ENCODE measurements at regions not wholly inside any gene's neighbourhood (a gene's known extent, or its start where the extent isn't known, plus 50 kb on each side); places are given as distances from the start of the nearest gene placed in this dataset.
"Not testable (repeated sequence)": the region's sequence is repeated elsewhere in the genome, so short reads cannot be mapped to it uniquely, and the experiment has no call there.

- not testable (repeated sequence) for H3K4me1 ChIP-seq (ENCODE audit: control insufficient read depth, insufficient read depth, low read length); H3K4me3 ChIP-seq (ENCODE audit: low read length); H3K9me3 ChIP-seq (replicated peaks; ENCODE audit: low read length); H3K9ac ChIP-seq (ENCODE audit: low read depth, low read length); H3K36me3 ChIP-seq (ENCODE audit: insufficient read depth, low read length); H3K4me2 ChIP-seq (ENCODE audit: low read length); H3K27me3 ChIP-seq (ENCODE audit: control insufficient read depth, insufficient read depth, low read length)
These were observed 286.0 kb upstream of the ZNF337 start for GRCh38 chr20:25982701-25983100.

- H3K9ac ChIP-seq (ENCODE audit: low read depth, low read length); H3K4me3 ChIP-seq (ENCODE audit: low read length); H3K27me3 ChIP-seq (ENCODE audit: control insufficient read depth, insufficient read depth, low read length); H3K4me2 ChIP-seq (ENCODE audit: low read length); H3K4me1 ChIP-seq (ENCODE audit: control insufficient read depth, insufficient read depth, low read length); H3K9me3 ChIP-seq (replicated peaks; ENCODE audit: low read length); H3K36me3 ChIP-seq (ENCODE audit: insufficient read depth, low read length): not testable (repeated sequence)
These were observed 282.0 kb upstream of the ZNF337 start for GRCh38 chr20:25978450-25979190.

- not testable (repeated sequence) for H3K36me3 ChIP-seq (ENCODE audit: insufficient read depth, low read length); H3K4me2 ChIP-seq (ENCODE audit: low read length); H3K27me3 ChIP-seq (ENCODE audit: control insufficient read depth, insufficient read depth, low read length); H3K9ac ChIP-seq (ENCODE audit: low read depth, low read length); H3K4me1 ChIP-seq (ENCODE audit: control insufficient read depth, insufficient read depth, low read length); H3K9me3 ChIP-seq (replicated peaks; ENCODE audit: low read length); H3K4me3 ChIP-seq (ENCODE audit: low read length)
These were observed 279.2 kb upstream of the ZNF337 start for GRCh38 chr20:25975816-25976215.

GRCh38 chr20:25965203-25965602 lies 268.6 kb upstream of the ZNF337 start:
- not testable (repeated sequence) for H3K9ac ChIP-seq (ENCODE audit: low read depth, low read length); H3K9me3 ChIP-seq (replicated peaks; ENCODE audit: low read length); H3K4me1 ChIP-seq (ENCODE audit: control insufficient read depth, insufficient read depth, low read length); H3K4me3 ChIP-seq (ENCODE audit: low read length); H3K4me2 ChIP-seq (ENCODE audit: low read length); H3K27me3 ChIP-seq (ENCODE audit: control insufficient read depth, insufficient read depth, low read length); H3K36me3 ChIP-seq (ENCODE audit: insufficient read depth, low read length)

GRCh38 chr20:25953876-25954275 lies 257.2 kb upstream of the ZNF337 start:
- H3K36me3 ChIP-seq (ENCODE audit: insufficient read depth, low read length); H3K4me2 ChIP-seq (ENCODE audit: low read length); H3K27me3 ChIP-seq (ENCODE audit: control insufficient read depth, insufficient read depth, low read length); H3K9me3 ChIP-seq (replicated peaks; ENCODE audit: low read length); H3K4me1 ChIP-seq (ENCODE audit: control insufficient read depth, insufficient read depth, low read length); H3K4me3 ChIP-seq (ENCODE audit: low read length); H3K9ac ChIP-seq (ENCODE audit: low read depth, low read length): not testable (repeated sequence)

GRCh38 chr20:25935230-25935629 lies 238.6 kb upstream of the ZNF337 start:
- H3K27me3 ChIP-seq (ENCODE audit: control insufficient read depth, insufficient read depth, low read length); H3K4me1 ChIP-seq (ENCODE audit: control insufficient read depth, insufficient read depth, low read length); H3K9me3 ChIP-seq (replicated peaks; ENCODE audit: low read length); H3K9ac ChIP-seq (ENCODE audit: low read depth, low read length); H3K4me3 ChIP-seq (ENCODE audit: low read length); H3K36me3 ChIP-seq (ENCODE audit: insufficient read depth, low read length); H3K4me2 ChIP-seq (ENCODE audit: low read length): not testable (repeated sequence)

- not testable (repeated sequence) for H3K27me3 ChIP-seq (ENCODE audit: control insufficient read depth, insufficient read depth, low read length); H3K9ac ChIP-seq (ENCODE audit: low read depth, low read length)
These were observed 236.2 kb upstream of the ZNF337 start for GRCh38 chr20:25932806-25933205.

GRCh38 chr20:25932170-25932569 lies 235.5 kb upstream of the ZNF337 start:
- not testable (repeated sequence) for H3K9me3 ChIP-seq (replicated peaks; ENCODE audit: low read length); H3K36me3 ChIP-seq (ENCODE audit: insufficient read depth, low read length); H3K4me2 ChIP-seq (ENCODE audit: low read length); H3K9ac ChIP-seq (ENCODE audit: low read depth, low read length); H3K4me1 ChIP-seq (ENCODE audit: control insufficient read depth, insufficient read depth, low read length); H3K4me3 ChIP-seq (ENCODE audit: low read length); H3K27me3 ChIP-seq (ENCODE audit: control insufficient read depth, insufficient read depth, low read length)

More at GRCh38 chr20:25932806-25933205, 236.2 kb upstream of the ZNF337 start:
- not testable (repeated sequence) for H3K9me3 ChIP-seq (replicated peaks; ENCODE audit: low read length); H3K4me2 ChIP-seq (ENCODE audit: low read length); H3K4me1 ChIP-seq (ENCODE audit: control insufficient read depth, insufficient read depth, low read length); H3K36me3 ChIP-seq (ENCODE audit: insufficient read depth, low read length); H3K4me3 ChIP-seq (ENCODE audit: low read length)

GRCh38 chr20:25902321-25902720 lies 205.7 kb upstream of the ZNF337 start:
- not testable (repeated sequence) for H3K9me3 ChIP-seq (replicated peaks; ENCODE audit: low read length); H3K4me3 ChIP-seq (ENCODE audit: low read length)

GRCh38 chr20:25898663-25899062 lies 202.0 kb upstream of the ZNF337 start:
- not testable (repeated sequence) for H3K4me3 ChIP-seq (ENCODE audit: low read length); H3K4me1 ChIP-seq (ENCODE audit: control insufficient read depth, insufficient read depth, low read length); H3K27me3 ChIP-seq (ENCODE audit: control insufficient read depth, insufficient read depth, low read length); H3K9ac ChIP-seq (ENCODE audit: low read depth, low read length); H3K4me2 ChIP-seq (ENCODE audit: low read length); H3K9me3 ChIP-seq (replicated peaks; ENCODE audit: low read length); H3K36me3 ChIP-seq (ENCODE audit: insufficient read depth, low read length)

More at GRCh38 chr20:25902321-25902720, 205.7 kb upstream of the ZNF337 start:
- not testable (repeated sequence) for H3K27me3 ChIP-seq (ENCODE audit: control insufficient read depth, insufficient read depth, low read length); H3K4me1 ChIP-seq (ENCODE audit: control insufficient read depth, insufficient read depth, low read length); H3K9ac ChIP-seq (ENCODE audit: low read depth, low read length); H3K36me3 ChIP-seq (ENCODE audit: insufficient read depth, low read length); H3K4me2 ChIP-seq (ENCODE audit: low read length)

GRCh38 chr20:25879096-25879495 lies 182.4 kb upstream of the ZNF337 start:
- H3K9ac ChIP-seq (ENCODE audit: low read depth, low read length); H3K4me1 ChIP-seq (ENCODE audit: control insufficient read depth, insufficient read depth, low read length); H3K36me3 ChIP-seq (ENCODE audit: insufficient read depth, low read length); H3K9me3 ChIP-seq (replicated peaks; ENCODE audit: low read length); H3K4me2 ChIP-seq (ENCODE audit: low read length); H3K4me3 ChIP-seq (ENCODE audit: low read length); H3K27me3 ChIP-seq (ENCODE audit: control insufficient read depth, insufficient read depth, low read length): not testable (repeated sequence)

GRCh38 chr20:25868650-25868979 lies 172.0 kb upstream of the ZNF337 start:
- Histone ChIP-seq H3K9ac (ENCODE audit: low read depth, low read length) (peak overlapping the region; percentile 45), H3K4me3 (ENCODE audit: low read length) (peak overlapping the region; percentile 73), H3K4me2 (ENCODE audit: low read length) (peak overlapping the region; percentile 98), H3K27me3 (ENCODE audit: control insufficient read depth, insufficient read depth, low read length) (peaks cover 15% of the 10 kb centered on the region)
- not testable (repeated sequence) for H3K36me3 ChIP-seq (ENCODE audit: insufficient read depth, low read length); H3K4me1 ChIP-seq (ENCODE audit: control insufficient read depth, insufficient read depth, low read length); H3K9me3 ChIP-seq (replicated peaks; ENCODE audit: low read length)

Measured in skeletal muscle satellite cell (primary cell).